NCI-H146 treated with DMSO at 0.1 percent for 48 hours (cell line): ENCODE measurements at regions not wholly inside any gene's neighbourhood (a gene's known extent, or its start where the extent isn't known, plus 50 kb on each side); places are given as distances from the start of the nearest gene placed in this dataset.
"Not testable (repeated sequence)": the region's sequence is repeated elsewhere in the genome, so short reads cannot be mapped to it uniquely, and the experiment has no call there.

Experiments
- DNase-seq: peaks from one replicate; lab custom pipeline; 2025; ENCODE audit not compliant: unreplicated experiment; lab: John Stamatoyannopoulos, UW

GRCh38 chr7:115363916-115364315, 442.0 kb downstream of the MDFIC start:
- DNase-seq = no peak

GRCh38 chr7:115359955-115360354, 438.1 kb downstream of the MDFIC start:
- DNase-seq = no peak

- no peak for DNase-seq
These were observed 437.2 kb downstream of the MDFIC start for GRCh38 chr7:115359119-115359518.

GRCh38 chr7:115357703-115357999, 435.8 kb downstream of the MDFIC start:
- DNase-seq = no peak

- DNase-seq = no peak
These were observed 435.3 kb downstream of the MDFIC start for GRCh38 chr7:115356999-115357702.

GRCh38 chr7:115356139-115356746, 434.3 kb downstream of the MDFIC start:
- DNase-seq = no peak

GRCh38 chr7:115354925-115355324, 433.0 kb downstream of the MDFIC start:
- no peak for DNase-seq

- no peak for DNase-seq
These were observed 430.5 kb downstream of the MDFIC start for GRCh38 chr7:115352375-115352774.

- no peak for DNase-seq
These were observed 428.9 kb downstream of the MDFIC start for GRCh38 chr7:115350764-115351163.

- DNase-seq = no peak
These were observed 427.7 kb downstream of the MDFIC start for GRCh38 chr7:115349635-115350034.

- DNase-seq = no peak
These were observed 424.8 kb downstream of the MDFIC start for GRCh38 chr7:115346685-115347084.

GRCh38 chr7:115340828-115341227, 418.9 kb downstream of the MDFIC start:
- DNase-seq = no peak

- DNase-seq = no peak
These were observed 416.1 kb downstream of the MDFIC start for GRCh38 chr7:115338016-115338415.

GRCh38 chr7:115332691-115333090, 410.8 kb downstream of the MDFIC start:
- DNase-seq = no peak

GRCh38 chr7:115329006-115329405, 407.1 kb downstream of the MDFIC start:
- DNase-seq = no peak

- DNase-seq = no peak
These were observed 406.1 kb downstream of the MDFIC start for GRCh38 chr7:115328018-115328417.

- DNase-seq = no peak
These were observed 405.4 kb downstream of the MDFIC start for GRCh38 chr7:115327326-115327725.

GRCh38 chr7:115319541-115319940, 397.6 kb downstream of the MDFIC start:
- DNase-seq = no peak

- DNase-seq = not testable (repeated sequence)
These were observed 388.4 kb downstream of the MDFIC start for GRCh38 chr7:115310316-115310715.

- no peak for DNase-seq
These were observed 384.7 kb downstream of the MDFIC start for GRCh38 chr7:115306586-115306985.

GRCh38 chr7:115300231-115300870, 378.5 kb downstream of the MDFIC start:
- no peak for DNase-seq

- no peak for DNase-seq
These were observed 377.6 kb downstream of the MDFIC start for GRCh38 chr7:115299397-115300037.
